ENCODE measurements at regions not wholly inside any gene's neighbourhood (a gene's known extent, or its start where the extent isn't known, plus 50 kb on each side); places are given as distances from the start of the nearest gene placed in this dataset.

GRCh38 chr7:441684-442421, 77.8 kb downstream of the PDGFA start:
- DNase-seq = no peak

GRCh38 chr7:442457-442856, 77.2 kb downstream of the PDGFA start:
- DNase-seq = no peak

GRCh38 chr7:443279-443833, 76.3 kb downstream of the PDGFA start:
- DNase-seq = no peak

GRCh38 chr7:444606-445005, 75.0 kb downstream of the PDGFA start:
- no peak for DNase-seq

- DNase-seq = no peak
These were observed 74.6 kb downstream of the PDGFA start for GRCh38 chr7:445020-445419.

- no peak for DNase-seq
These were observed 73.9 kb downstream of the PDGFA start for GRCh38 chr7:445563-446288.

- no peak for DNase-seq
These were observed 73.2 kb downstream of the PDGFA start for GRCh38 chr7:446289-446935.

Measured in GDM1 (cell line).